ENCODE measurements at regions not wholly inside any gene's neighbourhood (a gene's known extent, or its start where the extent isn't known, plus 50 kb on each side); places are given as distances from the start of the nearest gene placed in this dataset.

DNA sequence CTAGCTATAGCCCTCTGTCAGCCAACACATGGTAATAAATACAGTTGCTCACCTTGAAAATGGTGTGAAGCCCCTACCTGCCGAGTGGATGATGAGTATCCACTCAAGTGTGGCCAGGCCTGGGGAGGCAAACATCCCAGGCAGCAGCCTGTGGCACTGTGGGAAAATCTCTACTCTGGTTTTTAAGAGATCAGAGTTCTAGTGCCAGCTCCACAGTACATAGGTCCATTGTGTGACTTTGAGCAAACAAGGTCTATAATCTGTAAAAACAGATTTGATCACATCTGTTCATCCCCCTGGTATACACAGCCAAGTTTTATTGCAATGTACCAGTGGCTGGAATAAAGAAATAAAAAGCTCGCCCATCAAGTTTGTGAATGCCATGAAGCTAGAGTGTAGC lies 82.7 kb upstream of the ARMC2 start:
- no peaks in the 10 kb centered on the region for H3K9me2 ChIP-seq (replicated peaks; ENCODE audit: insufficient read depth, low read length)
- H3K9me3 ChIP-seq (replicated peaks; ENCODE audit: insufficient read depth, low read length): no peaks in the 10 kb centered on the region
- peaks cover 51% of the 10 kb centered on the region for H3K4me1 ChIP-seq (ENCODE audit: low read length)
- H3F3A ChIP-seq (ENCODE audit: insufficient read depth, low read length): peaks cover 35% of the 10 kb centered on the region
- no peak overlapping the region for H3K9ac ChIP-seq (ENCODE audit: low read length)
- no peak for TF ChIP-seq EZH2phosphoT487 (IDR thresholded peaks at IDR 0.05; ENCODE audit: low read length)
- TF ChIP-seq CTCF (IDR thresholded peaks at IDR 0.05; ENCODE audit: low read length): no peak
- TF ChIP-seq EZH2 (optimal IDR thresholded peaks at IDR 0.05; ENCODE audit: low read depth, low read length): no peak
- no peak for DNase-seq
- no peaks in the 10 kb centered on the region for H4K20me1 ChIP-seq (ENCODE audit: insufficient read depth, low read length)
- H2AFZ ChIP-seq (ENCODE audit: low read length): no peak overlapping the region
- H3K27ac ChIP-seq (ENCODE audit: low read length): no peak overlapping the region
- no peaks in the 10 kb centered on the region for H3K27me3 ChIP-seq (replicated peaks; ENCODE audit: insufficient read depth, low read length)
- H3K4me3 ChIP-seq (ENCODE audit: low read length): no peak overlapping the region
- H3K4me2 ChIP-seq (ENCODE audit: low read depth, low read length): no peak overlapping the region
- H3K79me2 ChIP-seq (ENCODE audit: low read length): peaks cover 24% of the 10 kb centered on the region
- H3K36me3 ChIP-seq (replicated peaks; ENCODE audit: insufficient read depth, low read length): no peaks in the 10 kb centered on the region

- Histone ChIP-seq H4K20me1 (ENCODE audit: insufficient read depth, low read length) (no peaks in the 10 kb centered on the region), H3K9me2 (replicated peaks; ENCODE audit: insufficient read depth, low read length) (no peaks in the 10 kb centered on the region), H3K4me2 (ENCODE audit: low read depth, low read length) (0 out of 2 replicates have a peak overlapping the region, but pooled peaks have one; percentile 58), H3K9ac (ENCODE audit: low read length) (no peak overlapping the region; the same call in 1 of the 2 replicates), H3K27ac (ENCODE audit: low read length) (peak overlapping the region; percentile 90; the same call in 1 of the 2 replicates), H3K36me3 (replicated peaks; ENCODE audit: insufficient read depth, low read length) (no peaks in the 10 kb centered on the region), H3K4me1 (ENCODE audit: low read length) (peaks cover 50% of the 10 kb centered on the region), H3K9me3 (replicated peaks; ENCODE audit: insufficient read depth, low read length) (no peaks in the 10 kb centered on the region), H3K4me3 (ENCODE audit: low read length) (no peak overlapping the region), H3F3A (ENCODE audit: insufficient read depth, low read length) (peaks cover 35% of the 10 kb centered on the region), H3K27me3 (replicated peaks; ENCODE audit: insufficient read depth, low read length) (no peaks in the 10 kb centered on the region), H3K79me2 (ENCODE audit: low read length) (peaks cover 24% of the 10 kb centered on the region), H2AFZ (ENCODE audit: low read length) (no peak overlapping the region)
- TF ChIP-seq CTCF (IDR thresholded peaks at IDR 0.05; ENCODE audit: low read length): no peak
- no peak for TF ChIP-seq EZH2 (optimal IDR thresholded peaks at IDR 0.05; ENCODE audit: low read depth, low read length)
- TF ChIP-seq EZH2phosphoT487 (IDR thresholded peaks at IDR 0.05; ENCODE audit: low read length): no peak
- no peak for DNase-seq
Observed at GRCh38 chr6:108766419-108766818, 81.8 kb upstream of the ARMC2 start.

- Histone ChIP-seq H3K36me3 (replicated peaks; ENCODE audit: insufficient read depth, low read length) (no peaks in the 10 kb centered on the region), H3K4me1 (ENCODE audit: low read length) (peaks cover 45% of the 10 kb centered on the region), H4K20me1 (ENCODE audit: insufficient read depth, low read length) (no peaks in the 10 kb centered on the region), H3K9ac (ENCODE audit: low read length) (peak overlapping the region; percentile 20; the same call in 1 of the 2 replicates), H3K27ac (ENCODE audit: low read length) (peak overlapping the region; percentile 90; the same call in 1 of the 2 replicates), H3K79me2 (ENCODE audit: low read length) (peaks cover 24% of the 10 kb centered on the region), H2AFZ (ENCODE audit: low read length) (no peak overlapping the region), H3K27me3 (replicated peaks; ENCODE audit: insufficient read depth, low read length) (no peaks in the 10 kb centered on the region), H3K4me2 (ENCODE audit: low read depth, low read length) (peak overlapping the region; percentile 58; the same call in 1 of the 2 replicates), H3K4me3 (ENCODE audit: low read length) (no peak overlapping the region), H3F3A (ENCODE audit: insufficient read depth, low read length) (peaks cover 31% of the 10 kb centered on the region), H3K9me2 (replicated peaks; ENCODE audit: insufficient read depth, low read length) (no peaks in the 10 kb centered on the region), H3K9me3 (replicated peaks; ENCODE audit: insufficient read depth, low read length) (no peaks in the 10 kb centered on the region)
- DNase-seq: no peak
- TF ChIP-seq EZH2phosphoT487 (IDR thresholded peaks at IDR 0.05; ENCODE audit: low read length) (no peak), EZH2 (optimal IDR thresholded peaks at IDR 0.05; ENCODE audit: low read depth, low read length) (no peak), CTCF (IDR thresholded peaks at IDR 0.05; ENCODE audit: low read length) (no peak)
Observed at GRCh38 chr6:108766886-108767285, 81.3 kb upstream of the ARMC2 start.
